H1 (cell line): ENCODE measurements at regions not wholly inside any gene's neighbourhood (a gene's known extent, or its start where the extent isn't known, plus 50 kb on each side); places are given as distances from the start of the nearest gene placed in this dataset.

Source experiments
- CTCF ChIA-PET: fragments of 300-600 bp; sonication (Branson Sonifier 250); formaldehyde crosslinking; loops from one replicate; lab custom pipeline; 2021; ENCODE audit not compliant: partially characterized antibody; lab: Charles Lee
- POLR2A ChIA-PET: fragments of 300-600 bp; sonication (Branson Sonifier 250); formaldehyde crosslinking; loops from one replicate; lab custom pipeline; 2021; ENCODE audit warnings: inconsistent platforms; ENCODE audit not compliant: partially characterized antibody; lab: Charles Lee
- DNase-seq, 2 experiments: peaks; one replicate each; pipeline versions ENCODE4 v3.0.0 to v3.0.0-alpha.2; 2010 to 2022; ENCODE audit warnings: low spot score in 2 of 2, low read depth in 1 of 2, mixed read lengths in 1 of 2
- FAIRE-seq: peaks from 2 replicates; lab custom pipeline; 2011; peaks lifted over from hg19 to GRCh38; lab: Jason Lieb, UNC
- H2AFZ ChIP-seq: 2 replicates; pipeline ENCODE4 v1.8.1; 2012; ENCODE audit warnings: low read length, inconsistent platforms
- H2AK5ac ChIP-seq: 2 replicates; pipeline ENCODE4 v1.6.1; 2013; ENCODE audit warnings: low read depth, low read length
- H2BK120ac ChIP-seq: replicated peaks from 2 replicates; pipeline ENCODE3; 2013; ENCODE audit warnings: low read depth, low read length, inconsistent platforms
- H2BK12ac ChIP-seq: 2 replicates; pipeline ENCODE4 v1.6.1; 2013; ENCODE audit warnings: low read depth, low read length
- H2BK15ac ChIP-seq: 2 replicates; pipeline ENCODE4 v1.6.1; 2013; ENCODE audit warnings: low read length
- H2BK20ac ChIP-seq: 2 replicates; pipeline ENCODE4 v1.6.1; 2013; ENCODE audit warnings: low read length
- H2BK5ac ChIP-seq: 2 replicates; pipeline ENCODE4 v1.6.1; 2013; ENCODE audit warnings: low read depth, low read length
- H3K14ac ChIP-seq: 2 replicates; pipeline ENCODE4 v1.6.1; 2013; ENCODE audit warnings: inconsistent platforms; ENCODE audit not compliant: insufficient read length
- H3K18ac ChIP-seq: 2 replicates; pipeline ENCODE4 v1.6.1; 2013; ENCODE audit warnings: low read length; ENCODE audit errors: extremely low read depth
- H3K23ac ChIP-seq: 2 replicates; pipeline ENCODE4 v1.6.1; 2013; ENCODE audit warnings: inconsistent platforms; ENCODE audit not compliant: insufficient read length
- H3K23me2 ChIP-seq: 2 replicates; pipeline ENCODE4 v1.6.1; 2013; ENCODE audit warnings: low read depth, low read length
- H3K27ac ChIP-seq: 2 replicates; pipeline ENCODE4 v1.6.1; 2011; ENCODE audit warnings: low read depth, low read length, inconsistent platforms
- H3K27me3 ChIP-seq, 4 experiments: replicated peaks in 1 of 4; 1 replicate in 1 of 4; 2 replicates in 3 of 4; pipeline versions ENCODE4 v1.6.1 to v1.8.1; 2011 to 2013; ENCODE audit warnings: low read length in 3 of 4, mild to moderate bottlenecking in 3 of 4, inconsistent platforms in 2 of 4, mixed read lengths in 2 of 4, moderate library complexity in 1 of 4; ENCODE audit not compliant: control insufficient read depth in 3 of 4, insufficient read depth in 3 of 4; ENCODE audit errors: extremely low read depth in 1 of 4
- H3K36me3 ChIP-seq, 4 experiments: 2 replicates each; pipeline versions ENCODE4 v1.6.1 to v1.8.1; 2011 to 2013; ENCODE audit warnings: mild to moderate bottlenecking in 4 of 4, low read length in 3 of 4, moderate library complexity in 2 of 4, control low read depth in 1 of 4, inconsistent platforms in 1 of 4; ENCODE audit not compliant: insufficient read depth in 4 of 4, control insufficient read depth in 2 of 4
- H3K4ac ChIP-seq: replicated peaks from 2 replicates; pipeline ENCODE3; 2013; ENCODE audit warnings: low read length, low read depth, mixed read lengths, inconsistent platforms; ENCODE audit not compliant: insufficient read length
- H3K4me1 ChIP-seq, 4 experiments: replicated peaks in 1 of 4; 1 replicate in 1 of 4; 2 replicates in 3 of 4; pipeline versions ENCODE4 v1.6.1 to v1.8.1; 2011 to 2013; ENCODE audit warnings: low read length in 3 of 4, inconsistent platforms in 2 of 4, mixed read lengths in 1 of 4; ENCODE audit not compliant: insufficient read depth in 4 of 4, control insufficient read depth in 3 of 4
- H3K4me2 ChIP-seq, 2 experiments: 2 replicates each; pipeline versions ENCODE4 v1.6.1 to v1.8.1; 2011 to 2013; ENCODE audit warnings: low read depth in 2 of 2, low read length in 2 of 2, control low read depth in 1 of 2, inconsistent platforms in 1 of 2, mild to moderate bottlenecking in 1 of 2; ENCODE audit not compliant: insufficient read depth in 1 of 2
- H3K4me3 ChIP-seq, 4 experiments: fragments of 200-600, 300-600 bp in 1 of 4; sonication (generic), shearing (Covaris generic), sonication (Bioruptor Twin) in 1 of 4; 2 replicates each; pipeline versions ENCODE4 v1.5.1 to v1.8.1; 2011 to 2016; ENCODE audit warnings: low read length in 4 of 4, low read depth in 3 of 4, control low read depth in 2 of 4, inconsistent platforms in 2 of 4, mild to moderate bottlenecking in 2 of 4, mixed read lengths in 1 of 4, moderate library complexity in 1 of 4; ENCODE audit not compliant: insufficient read depth in 2 of 4; ENCODE audit errors: extremely low read depth in 1 of 4
- H3K56ac ChIP-seq: replicated peaks from 2 replicates; pipeline ENCODE3; 2013; ENCODE audit warnings: low read depth, mild to moderate bottlenecking, mixed read lengths, low read length, inconsistent platforms; ENCODE audit not compliant: insufficient read length
- H3K79me1 ChIP-seq: 2 replicates; pipeline ENCODE4 v1.6.1; 2013; ENCODE audit warnings: low read depth, low read length, control low read depth
- H3K79me2 ChIP-seq, 2 experiments: 2 replicates each; pipeline versions ENCODE4 v1.6.1 to v1.8.1; 2012 to 2013; ENCODE audit warnings: low read length in 2 of 2, mild to moderate bottlenecking in 2 of 2, inconsistent platforms in 1 of 2; ENCODE audit not compliant: insufficient read depth in 2 of 2, control insufficient read depth in 1 of 2
- H3K9ac ChIP-seq, 4 experiments: replicated peaks in 1 of 4; 1 replicate in 1 of 4; 2 replicates in 3 of 4; pipeline versions ENCODE4 v1.6.1 to v1.8.1; 2011 to 2013; ENCODE audit warnings: low read depth in 3 of 4, low read length in 3 of 4, control low read depth in 2 of 4, mild to moderate bottlenecking in 2 of 4, moderate library complexity in 2 of 4, inconsistent platforms in 1 of 4; ENCODE audit errors: extremely low read depth in 1 of 4
- H3K9me3 ChIP-seq, 2 experiments: 2 replicates each; pipeline versions ENCODE4 v1.6.1 to v1.8.1; 2012 to 2013; ENCODE audit warnings: mild to moderate bottlenecking in 2 of 2, moderate library complexity in 2 of 2, control low read depth in 1 of 2, inconsistent platforms in 1 of 2, low read depth in 1 of 2, low read length in 1 of 2, mixed read lengths in 1 of 2; ENCODE audit not compliant: insufficient read depth in 2 of 2
- H4K20me1 ChIP-seq, 2 experiments: replicated peaks in 1 of 2; 2 replicates each; pipeline versions ENCODE3 to v1.8.1; 2011 to 2013; ENCODE audit warnings: inconsistent platforms in 2 of 2, low read length in 2 of 2, mild to moderate bottlenecking in 1 of 2; ENCODE audit not compliant: insufficient read depth in 2 of 2, control insufficient read depth in 1 of 2
- H4K5ac ChIP-seq: 2 replicates; pipeline ENCODE4 v1.6.1; 2013; ENCODE audit warnings: low read length, low read depth, mixed read lengths, inconsistent platforms; ENCODE audit not compliant: insufficient read length
- H4K8ac ChIP-seq: 2 replicates; pipeline ENCODE4 v1.8.0; 2013; ENCODE audit warnings: mild to moderate bottlenecking, moderate library complexity, low read length, inconsistent platforms; ENCODE audit not compliant: insufficient read depth; ENCODE audit errors: extremely low read depth
- H4K91ac ChIP-seq: replicated peaks from 2 replicates; pipeline ENCODE3; 2013; ENCODE audit warnings: low read length, mixed read lengths, inconsistent platforms; ENCODE audit not compliant: insufficient read length
- ATF3 ChIP-seq: IDR thresholded peaks from 2 replicates; pipeline ENCODE4 v1.6.1; 2011; ENCODE audit warnings: low read depth, mild to moderate bottlenecking, low read length; ENCODE audit not compliant: insufficient read depth
- CBX5 ChIP-seq: fragments of 300-800, 300-1000 bp; sonication (generic); IDR thresholded peaks from 2 replicates; pipeline ENCODE4 v1.7.1; 2016; ENCODE audit warnings: antibody characterized with exemption, low read length, low read depth
- FOSL1 ChIP-seq: IDR thresholded peaks from 2 replicates; pipeline ENCODE4 v1.6.1; 2011; ENCODE audit warnings: mild to moderate bottlenecking, low read depth, low read length, moderate library complexity; ENCODE audit not compliant: insufficient read depth
- GABPA ChIP-seq: IDR thresholded peaks from 2 replicates; pipeline ENCODE4 v1.6.1; 2011; ENCODE audit warnings: mild to moderate bottlenecking, low read length, moderate library complexity, borderline replicate concordance; ENCODE audit not compliant: insufficient read depth
- JUND ChIP-seq: IDR thresholded peaks from 2 replicates; pipeline ENCODE4 v1.6.1; 2011; ENCODE audit warnings: mild to moderate bottlenecking, improper control_type of control experiment, low read length
- KDM5A ChIP-seq: fragments of 200-600 bp; IDR thresholded peaks from 2 replicates; pipeline ENCODE4 v1.7.1; 2012; ENCODE audit warnings: mild to moderate bottlenecking, low read length, inconsistent platforms, mixed read lengths
- NRF1 ChIP-seq: IDR thresholded peaks from 2 replicates; pipeline ENCODE4 v1.6.1; 2011; ENCODE audit warnings: mild to moderate bottlenecking, low read depth, low read length, improper control_type of control experiment
- SP4 ChIP-seq: IDR thresholded peaks from 2 replicates; pipeline ENCODE4 v1.6.1; 2012; ENCODE audit warnings: low read length, inconsistent platforms
- WGBS, 2 experiments: shearing (Covaris generic) in 1 of 2; methylation state at CpG; one replicate each; pipeline versions ENCODE4 v1.1.6 to v1.1.7; 2013 to 2015; ENCODE audit warnings: low lambda C conversion rate in 2 of 2, mixed read lengths in 2 of 2, inconsistent platforms in 1 of 2, low coverage in 1 of 2, missing lambda C conversion rate in 1 of 2; ENCODE audit not compliant: insufficient replicate concordance in 2 of 2, insufficient coverage in 1 of 2, insufficient read length in 1 of 2; ENCODE audit errors: extremely low coverage in 1 of 2, missing lambda C conversion rate in 1 of 2; 5-methylcytosine and 5-hydroxymethylcytosine counted together
- TF ChIP-seq, protein P1 (sequence below): IDR thresholded peaks from 2 replicates; pipeline ENCODE4 v1.6.1; 2012; ENCODE audit warnings: low read length, inconsistent platforms
- TF ChIP-seq, protein P2 (sequence below): IDR thresholded peaks from 2 replicates; pipeline ENCODE4 v1.6.1; 2012; ENCODE audit warnings: inconsistent platforms

GRCh38 chr12:30529489-30530269 lies 166.0 kb downstream of the IPO8 start:
- DNase-seq (no peak), FAIRE-seq (peak; percentile 13)
- no peaks in the 10 kb centered on the region for H3K9me3 ChIP-seq
- no peaks in the 10 kb centered on the region for H3K4me1 ChIP-seq
- no peak overlapping the region for H4K91ac ChIP-seq
- no peak overlapping the region for H3K23ac ChIP-seq
- CTCF ChIA-PET = no interaction called here
- H2BK120ac ChIP-seq = no peak overlapping the region
- H3K4me2 ChIP-seq = no peak overlapping the region
- no peak overlapping the region for H3K9ac ChIP-seq
- H2BK5ac ChIP-seq = no peak overlapping the region
- no peak overlapping the region for H2BK20ac ChIP-seq
- TF ChIP-seq GABPA (no peak), CBX5 (no peak), ATF3 (no peak), NRF1 (no peak), SP4 (no peak), KDM5A (no peak), JUND (no peak), FOSL1 (no peak)
- TF ChIP-seq, protein P1, sequence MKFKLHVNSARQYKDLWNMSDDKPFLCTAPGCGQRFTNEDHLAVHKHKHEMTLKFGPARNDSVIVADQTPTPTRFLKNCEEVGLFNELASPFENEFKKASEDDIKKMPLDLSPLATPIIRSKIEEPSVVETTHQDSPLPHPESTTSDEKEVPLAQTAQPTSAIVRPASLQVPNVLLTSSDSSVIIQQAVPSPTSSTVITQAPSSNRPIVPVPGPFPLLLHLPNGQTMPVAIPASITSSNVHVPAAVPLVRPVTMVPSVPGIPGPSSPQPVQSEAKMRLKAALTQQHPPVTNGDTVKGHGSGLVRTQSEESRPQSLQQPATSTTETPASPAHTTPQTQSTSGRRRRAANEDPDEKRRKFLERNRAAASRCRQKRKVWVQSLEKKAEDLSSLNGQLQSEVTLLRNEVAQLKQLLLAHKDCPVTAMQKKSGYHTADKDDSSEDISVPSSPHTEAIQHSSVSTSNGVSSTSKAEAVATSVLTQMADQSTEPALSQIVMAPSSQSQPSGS = no peak
- TF ChIP-seq, protein P2, sequence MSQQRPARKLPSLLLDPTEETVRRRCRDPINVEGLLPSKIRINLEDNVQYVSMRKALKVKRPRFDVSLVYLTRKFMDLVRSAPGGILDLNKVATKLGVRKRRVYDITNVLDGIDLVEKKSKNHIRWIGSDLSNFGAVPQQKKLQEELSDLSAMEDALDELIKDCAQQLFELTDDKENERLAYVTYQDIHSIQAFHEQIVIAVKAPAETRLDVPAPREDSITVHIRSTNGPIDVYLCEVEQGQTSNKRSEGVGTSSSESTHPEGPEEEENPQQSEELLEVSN = no peak
- no peak overlapping the region for H3K56ac ChIP-seq
- no peaks in the 10 kb centered on the region for H3K36me3 ChIP-seq
- no peak overlapping the region for H3K18ac ChIP-seq
- WGBS, 2 experiments = 93% methylated on average over 4 of the region's 4 CpGs; no CpG with 5 or more reads in 1 of the 2 experiments
- H3K79me1 ChIP-seq = no peaks in the 10 kb centered on the region
- H3K23me2 ChIP-seq = no peaks in the 10 kb centered on the region
- no peak overlapping the region for H2AFZ ChIP-seq
- no peak overlapping the region for H3K27ac ChIP-seq
- H2AK5ac ChIP-seq = no peak overlapping the region
- no peaks in the 10 kb centered on the region for H3K79me2 ChIP-seq
- no peak overlapping the region for H2BK15ac ChIP-seq
- H4K20me1 ChIP-seq = no peaks in the 10 kb centered on the region
- H3K27me3 ChIP-seq = no peaks in the 10 kb centered on the region
- H2BK12ac ChIP-seq = no peak overlapping the region
- no peak overlapping the region for H4K5ac ChIP-seq
- POLR2A ChIA-PET = interaction anchor here (0.9 kb wide), 1 partner anchor 10 kb away, joined by 3 read pairs; no protein-coding TSS in a partner anchor
- no peak overlapping the region for H4K8ac ChIP-seq
- no peak overlapping the region for H3K14ac ChIP-seq
- H3K4ac ChIP-seq = no peak overlapping the region
- no peak overlapping the region for H3K4me3 ChIP-seq
